HepG2 (cell line): ENCODE measurements at regions not wholly inside any gene's neighbourhood (a gene's known extent, or its start where the extent isn't known, plus 50 kb on each side); places are given as distances from the start of the nearest gene placed in this dataset.

ENCODE experiments used
- ATAC-seq: fragments of 200-7000 bp; cut with Tn5 transposase; 3 replicates; pipeline ENCODE4 v1.9.1; 2020; ENCODE audit warnings: mild to moderate bottlenecking, moderate library complexity
- BruUV-seq: library from RNA; stranded (reverse); fragments of 400-500 nt; replicated peaks from 2 replicates; lab custom pipeline; 2021; lab: Mats Ljungman, UMichigan
- CTCF ChIA-PET: fragments of 300-600 bp; formaldehyde crosslinking; extraction: SDS; loops from one replicate; lab custom pipeline; 2021; ENCODE audit warnings: low total read pairs, inconsistent platforms, low intra/inter-chr PET ratio; lab: Yijun Ruan, JAX
- POLR2A ChIA-PET: fragments of 350-600 bp; sonication (Branson Sonifier 250); formaldehyde crosslinking; loops from one replicate; lab custom pipeline; 2020; ENCODE audit warnings: antibody characterized with exemption, inconsistent platforms; lab: Yijun Ruan, JAX
- DNase-seq: peaks from one replicate; pipeline ENCODE4 v3.0.0-alpha.2; 2015; ENCODE audit warnings: low spot score
- FAIRE-seq: peaks from 3 replicates; lab custom pipeline; 2011; peaks lifted over from hg19 to GRCh38; lab: Jason Lieb, UNC
- H2AFZ ChIP-seq: one replicate; pipeline ENCODE4 v1.6.1; 2011; ENCODE audit warnings: low read length, inconsistent platforms
- H3K27ac ChIP-seq: fragments of 300-600 bp; 3 replicates; pipeline ENCODE4 v1.8.0; 2011; ENCODE audit warnings: mixed run types, mild to moderate bottlenecking, mixed read lengths, low read length, inconsistent platforms; ENCODE audit not compliant: insufficient read depth; ENCODE audit errors: extremely low read length
- H3K27me3 ChIP-seq, 2 experiments: fragments of 200-600 bp in 1 of 2; 2 replicates in 1 of 2; 3 replicates in 1 of 2; pipeline versions ENCODE4 v1.6.0 to v1.8.0; 2011; ENCODE audit warnings: low read length in 2 of 2, mild to moderate bottlenecking in 2 of 2, moderate library complexity in 2 of 2, inconsistent platforms in 1 of 2; ENCODE audit not compliant: insufficient read depth in 2 of 2, control insufficient read depth in 1 of 2
- H3K36me3 ChIP-seq, 2 experiments: fragments of 200-600 bp in 1 of 2; replicated peaks in 1 of 2; 2 replicates in 1 of 2; 3 replicates in 1 of 2; pipeline versions ENCODE4 v1.5.1 to v1.8.0; 2011; ENCODE audit warnings: low read length in 2 of 2, inconsistent platforms in 1 of 2; ENCODE audit not compliant: insufficient read depth in 2 of 2, control insufficient read depth in 1 of 2
- H3K4me1 ChIP-seq: 2 replicates; pipeline ENCODE4 v1.5.1; 2012; ENCODE audit warnings: low read length, inconsistent platforms; ENCODE audit not compliant: insufficient read depth
- H3K4me2 ChIP-seq: 2 replicates; pipeline ENCODE4 v1.6.0; 2011; ENCODE audit warnings: low read depth, low read length, inconsistent platforms
- H3K4me3 ChIP-seq, 3 experiments: fragments of 200-600 bp in 1 of 3; sonication (generic), shearing (Covaris generic) in 1 of 3; replicated peaks in 1 of 3; 2 replicates each; pipeline ENCODE4 v1.5.1; 2011 to 2016; ENCODE audit warnings: low read length in 3 of 3, inconsistent platforms in 2 of 3, low read depth in 2 of 3, mild to moderate bottlenecking in 2 of 3, control low read depth in 1 of 3, mixed read lengths in 1 of 3; ENCODE audit not compliant: insufficient read depth in 1 of 3
- H3K79me2 ChIP-seq: one replicate; pipeline ENCODE4 v1.6.1; 2011; ENCODE audit warnings: low read length, inconsistent platforms; ENCODE audit not compliant: insufficient read depth
- H3K9ac ChIP-seq: 2 replicates; pipeline ENCODE4 v1.6.0; 2011; ENCODE audit warnings: mild to moderate bottlenecking, low read depth, low read length, inconsistent platforms; ENCODE audit not compliant: insufficient read depth
- H3K9me3 ChIP-seq: 2 replicates; pipeline ENCODE4 v1.5.1; 2012; ENCODE audit warnings: mild to moderate bottlenecking, low read length
- H4K20me1 ChIP-seq: 2 replicates; pipeline ENCODE4 v1.6.0; 2011; ENCODE audit warnings: inconsistent platforms, mild to moderate bottlenecking, low read length, moderate library complexity; ENCODE audit not compliant: insufficient read depth
- NCOA2 ChIP-seq: sonication (generic); formaldehyde crosslinking; IDR thresholded peaks from 2 replicates; pipeline ENCODE4 v1.8.0; 2022; ENCODE audit warnings: inconsistent platforms
- POGK ChIP-seq: sonication (generic); formaldehyde crosslinking; conservative IDR thresholded peaks from 2 replicates; pipeline ENCODE4 v1.8.0; 2022; ENCODE audit warnings: mild to moderate bottlenecking, moderate library complexity, missing genetic modification reagents
- RBM39 ChIP-seq: fragments of 200-400 bp; formaldehyde crosslinking; IDR thresholded peaks from one replicate; pipeline ENCODE4 v1.6.1; 2018; ENCODE audit warnings: antibody characterized with exemption, mild to moderate bottlenecking, low read depth, low read length; ENCODE audit not compliant: poor library complexity, severe bottlenecking
- SYNCRIP ChIP-seq: fragments of 200-400 bp; formaldehyde crosslinking; IDR thresholded peaks from 2 replicates; pipeline ENCODE4 v1.6.1; 2018; ENCODE audit warnings: mild to moderate bottlenecking, low read depth, low read length; ENCODE audit not compliant: insufficient read depth
- TAF1 ChIP-seq: sonication (generic); formaldehyde crosslinking; IDR thresholded peaks from 2 replicates; pipeline ENCODE4 v1.4.0; 2020; ENCODE audit warnings: missing genetic modification reagents
- TMF1 ChIP-seq: sonication (generic); formaldehyde crosslinking; IDR thresholded peaks from 2 replicates; pipeline ENCODE4 v1.8.1; 2022; ENCODE audit warnings: low read depth, missing genetic modification reagents
- TRIM24 ChIP-seq: sonication (generic); formaldehyde crosslinking; IDR thresholded peaks from 2 replicates; pipeline ENCODE4 v1.8.0; 2022; ENCODE audit warnings: mild to moderate bottlenecking, missing genetic modification reagents
- XRCC5 ChIP-seq: fragments of 200-400 bp; formaldehyde crosslinking; optimal IDR thresholded peaks from 2 replicates; pipeline ENCODE3; 2017; ENCODE audit warnings: mild to moderate bottlenecking, low read length
- ZNF225 ChIP-seq: sonication (generic); formaldehyde crosslinking; IDR thresholded peaks from 2 replicates; pipeline ENCODE4 v1.4.0; 2020; ENCODE audit warnings: mild to moderate bottlenecking, missing genetic modification reagents
- ZNF34 ChIP-seq: sonication (generic); formaldehyde crosslinking; IDR thresholded peaks from 2 replicates; pipeline ENCODE4 v1.4.0; 2020; ENCODE audit warnings: mild to moderate bottlenecking, missing genetic modification reagents, borderline replicate concordance
- ZNF431 ChIP-seq: sonication (generic); formaldehyde crosslinking; IDR thresholded peaks from 2 replicates; pipeline ENCODE4 v1.9.0; 2022; ENCODE audit warnings: missing genetic modification reagents, low read depth, mild to moderate bottlenecking, borderline replicate concordance
- ZNF496 ChIP-seq: sonication (generic); formaldehyde crosslinking; IDR thresholded peaks from 2 replicates; pipeline ENCODE4 v1.8.1; 2023; ENCODE audit warnings: mild to moderate bottlenecking, moderate library complexity, missing genetic modification reagents; ENCODE audit not compliant: insufficient replicate concordance
- ZNF607 ChIP-seq: sonication (generic); formaldehyde crosslinking; IDR thresholded peaks from 2 replicates; pipeline ENCODE4 v1.5.1; 2020; ENCODE audit warnings: missing genetic modification reagents, mild to moderate bottlenecking, borderline replicate concordance
- WGBS: methylation state at CpG from one replicate; pipeline ENCODE4 v1.1.6; 2017; ENCODE audit warnings: low lambda C conversion rate; 5-methylcytosine and 5-hydroxymethylcytosine counted together
- in situ Hi-C: cut with HindIII; loops from 2 replicates; pipeline ENCODE4 v1.10.0; 2017; ENCODE audit warnings: low pct_unique_long_range_greater_than_20kb; ENCODE audit not compliant: extremely low pct_ligation_motif_present
- intact Hi-C: fragments of 100-400 bp; cut with micrococcal nuclease; formaldehyde crosslinking; loops from one replicate; pipeline ENCODE4 v1.10.0; 2022; ENCODE audit not compliant: unreplicated experiment

GRCh38 chr16:80323808-80324195 is 217.0 kb upstream of the DYNLRB2 start:
- intact Hi-C loops: no loop called here

More at GRCh38 chr16:80323808-80324195, 217.0 kb upstream of the DYNLRB2 start:
- TF ChIP-seq TMF1 (CRISPR knock-in tag) (no peak), ZNF607 (CRISPR knock-in tag) (no peak), ZNF431 (no peak), TAF1 (no peak), POGK (CRISPR knock-in tag) (no peak), NCOA2 (CRISPR knock-in tag) (no peak), SYNCRIP (no peak), TRIM24 (CRISPR knock-in tag) (no peak), XRCC5 (no peak), ZNF34 (CRISPR knock-in tag) (no peak), ZNF496 (no peak), RBM39 (no peak), ZNF225 (CRISPR knock-in tag) (no peak)
- DNase-seq (no peak), ATAC-seq (no peak), FAIRE-seq (no peak)
- H3K4me1 ChIP-seq: no peaks in the 10 kb centered on the region
- H3K9me3 ChIP-seq: no peaks in the 10 kb centered on the region
- H3K4me3 ChIP-seq: no peak overlapping the region
- in situ Hi-C loops: no loop called here
- 42% methylated on average over 3 of the region's 3 CpGs for WGBS
- H2AFZ ChIP-seq: no peak overlapping the region
- H3K27me3 ChIP-seq: no peaks in the 10 kb centered on the region
- H3K79me2 ChIP-seq: no peaks in the 10 kb centered on the region
- no peak overlapping the region for H3K27ac ChIP-seq
- H3K9ac ChIP-seq: no peak overlapping the region
- ChIA-PET POLR2A (no interaction called here), CTCF (no interaction called here)
- no peak overlapping the region for H3K4me2 ChIP-seq
- no TSS peak for BruUV-seq
- no peaks in the 10 kb centered on the region for H3K36me3 ChIP-seq
- no peaks in the 10 kb centered on the region for H4K20me1 ChIP-seq
